HepG2 (cell line): ENCODE measurements at regions not wholly inside any gene's neighbourhood (a gene's known extent, or its start where the extent isn't known, plus 50 kb on each side); places are given as distances from the start of the nearest gene placed in this dataset.

ENCODE experiments used
- ATAC-seq: fragments of 200-7000 bp; cut with Tn5 transposase; 3 replicates; pipeline ENCODE4 v1.9.1; 2020; ENCODE audit warnings: mild to moderate bottlenecking, moderate library complexity
- BruUV-seq: library from RNA; stranded (reverse); fragments of 400-500 nt; replicated peaks from 2 replicates; lab custom pipeline; 2021; lab: Mats Ljungman, UMichigan
- CTCF ChIA-PET: fragments of 300-600 bp; formaldehyde crosslinking; extraction: SDS; loops from one replicate; lab custom pipeline; 2021; ENCODE audit warnings: low total read pairs, inconsistent platforms, low intra/inter-chr PET ratio; lab: Yijun Ruan, JAX
- POLR2A ChIA-PET: fragments of 350-600 bp; sonication (Branson Sonifier 250); formaldehyde crosslinking; loops from one replicate; lab custom pipeline; 2020; ENCODE audit warnings: antibody characterized with exemption, inconsistent platforms; lab: Yijun Ruan, JAX
- DNase-seq: peaks from one replicate; pipeline ENCODE4 v3.0.0-alpha.2; 2015; ENCODE audit warnings: low spot score
- FAIRE-seq: peaks from 3 replicates; lab custom pipeline; 2011; peaks lifted over from hg19 to GRCh38; lab: Jason Lieb, UNC
- H2AFZ ChIP-seq: one replicate; pipeline ENCODE4 v1.6.1; 2011; ENCODE audit warnings: low read length, inconsistent platforms
- H3K27ac ChIP-seq: fragments of 300-600 bp; 3 replicates; pipeline ENCODE4 v1.8.0; 2011; ENCODE audit warnings: mixed run types, mild to moderate bottlenecking, mixed read lengths, low read length, inconsistent platforms; ENCODE audit not compliant: insufficient read depth; ENCODE audit errors: extremely low read length
- H3K27me3 ChIP-seq, 2 experiments: fragments of 200-600 bp in 1 of 2; 2 replicates in 1 of 2; 3 replicates in 1 of 2; pipeline versions ENCODE4 v1.6.0 to v1.8.0; 2011; ENCODE audit warnings: low read length in 2 of 2, mild to moderate bottlenecking in 2 of 2, moderate library complexity in 2 of 2, inconsistent platforms in 1 of 2; ENCODE audit not compliant: insufficient read depth in 2 of 2, control insufficient read depth in 1 of 2
- H3K36me3 ChIP-seq, 2 experiments: fragments of 200-600 bp in 1 of 2; replicated peaks in 1 of 2; 2 replicates in 1 of 2; 3 replicates in 1 of 2; pipeline versions ENCODE4 v1.5.1 to v1.8.0; 2011; ENCODE audit warnings: low read length in 2 of 2, inconsistent platforms in 1 of 2; ENCODE audit not compliant: insufficient read depth in 2 of 2, control insufficient read depth in 1 of 2
- H3K4me1 ChIP-seq: 2 replicates; pipeline ENCODE4 v1.5.1; 2012; ENCODE audit warnings: low read length, inconsistent platforms; ENCODE audit not compliant: insufficient read depth
- H3K4me2 ChIP-seq: 2 replicates; pipeline ENCODE4 v1.6.0; 2011; ENCODE audit warnings: low read depth, low read length, inconsistent platforms
- H3K4me3 ChIP-seq, 3 experiments: fragments of 200-600 bp in 1 of 3; sonication (generic), shearing (Covaris generic) in 1 of 3; replicated peaks in 1 of 3; 2 replicates each; pipeline ENCODE4 v1.5.1; 2011 to 2016; ENCODE audit warnings: low read length in 3 of 3, inconsistent platforms in 2 of 3, low read depth in 2 of 3, mild to moderate bottlenecking in 2 of 3, control low read depth in 1 of 3, mixed read lengths in 1 of 3; ENCODE audit not compliant: insufficient read depth in 1 of 3
- H3K79me2 ChIP-seq: one replicate; pipeline ENCODE4 v1.6.1; 2011; ENCODE audit warnings: low read length, inconsistent platforms; ENCODE audit not compliant: insufficient read depth
- H3K9ac ChIP-seq: 2 replicates; pipeline ENCODE4 v1.6.0; 2011; ENCODE audit warnings: mild to moderate bottlenecking, low read depth, low read length, inconsistent platforms; ENCODE audit not compliant: insufficient read depth
- H3K9me3 ChIP-seq: 2 replicates; pipeline ENCODE4 v1.5.1; 2012; ENCODE audit warnings: mild to moderate bottlenecking, low read length
- H4K20me1 ChIP-seq: 2 replicates; pipeline ENCODE4 v1.6.0; 2011; ENCODE audit warnings: inconsistent platforms, mild to moderate bottlenecking, low read length, moderate library complexity; ENCODE audit not compliant: insufficient read depth
- DNMT1 ChIP-seq: sonication (generic); formaldehyde crosslinking; IDR thresholded peaks from 2 replicates; pipeline ENCODE4 v1.5.1; 2020; ENCODE audit warnings: mild to moderate bottlenecking, missing genetic modification reagents
- HDAC1 ChIP-seq: sonication (generic); formaldehyde crosslinking; IDR thresholded peaks from 2 replicates; pipeline ENCODE4 v1.5.1; 2020; ENCODE audit warnings: mild to moderate bottlenecking, missing genetic modification reagents
- HMGA1 ChIP-seq: sonication (generic); formaldehyde crosslinking; conservative IDR thresholded peaks from 2 replicates; pipeline ENCODE4 v1.4.0; 2020; ENCODE audit warnings: missing genetic modification reagents
- HOXA3 ChIP-seq: sonication (generic); formaldehyde crosslinking; IDR thresholded peaks from 2 replicates; pipeline ENCODE4 v1.5.0; 2020; ENCODE audit warnings: missing genetic modification reagents
- JUNB ChIP-seq: sonication (generic); formaldehyde crosslinking; IDR thresholded peaks from 2 replicates; pipeline ENCODE4 v1.8.0; 2022; ENCODE audit warnings: missing genetic modification reagents, mild to moderate bottlenecking, borderline replicate concordance
- SOX5 ChIP-seq: IDR thresholded peaks from 2 replicates; pipeline ENCODE4 v1.6.1; 2016; ENCODE audit warnings: borderline replicate concordance
- ZNF235 ChIP-seq: sonication (generic); formaldehyde crosslinking; IDR thresholded peaks from 2 replicates; pipeline ENCODE4 v1.8.1; 2023; ENCODE audit warnings: mild to moderate bottlenecking, missing genetic modification reagents, borderline replicate concordance
- ZNF329 ChIP-seq: sonication (generic); formaldehyde crosslinking; IDR thresholded peaks from 2 replicates; pipeline ENCODE4 v1.9.0; 2021; ENCODE audit warnings: low read depth, mild to moderate bottlenecking, missing genetic modification reagents
- WGBS: methylation state at CpG from one replicate; pipeline ENCODE4 v1.1.6; 2017; ENCODE audit warnings: low lambda C conversion rate; 5-methylcytosine and 5-hydroxymethylcytosine counted together
- in situ Hi-C: cut with HindIII; loops from 2 replicates; pipeline ENCODE4 v1.10.0; 2017; ENCODE audit warnings: low pct_unique_long_range_greater_than_20kb; ENCODE audit not compliant: extremely low pct_ligation_motif_present
- intact Hi-C: fragments of 100-400 bp; cut with micrococcal nuclease; formaldehyde crosslinking; loops from one replicate; pipeline ENCODE4 v1.10.0; 2022; ENCODE audit not compliant: unreplicated experiment
- TF ChIP-seq, protein P1 (sequence below): sonication (generic); formaldehyde crosslinking; IDR thresholded peaks from 2 replicates; pipeline ENCODE4 v1.4.0; 2020; ENCODE audit warnings: missing genetic modification reagents, mild to moderate bottlenecking, borderline replicate concordance
- TF ChIP-seq, protein P2 (sequence below): conservative IDR thresholded peaks from 2 replicates; pipeline ENCODE4 v1.6.1; 2018; ENCODE audit warnings: missing genetic modification reagents
- TF ChIP-seq, protein P3 (sequence below): sonication (generic); IDR thresholded peaks from 2 replicates; pipeline ENCODE4 v1.6.1; 2016; ENCODE audit warnings: low read depth, borderline replicate concordance
- TF ChIP-seq, protein P4 (sequence below): sonication (generic); formaldehyde crosslinking; IDR thresholded peaks from 2 replicates; pipeline ENCODE4 v1.4.0; 2020; ENCODE audit warnings: mild to moderate bottlenecking, missing genetic modification reagents

DNA sequence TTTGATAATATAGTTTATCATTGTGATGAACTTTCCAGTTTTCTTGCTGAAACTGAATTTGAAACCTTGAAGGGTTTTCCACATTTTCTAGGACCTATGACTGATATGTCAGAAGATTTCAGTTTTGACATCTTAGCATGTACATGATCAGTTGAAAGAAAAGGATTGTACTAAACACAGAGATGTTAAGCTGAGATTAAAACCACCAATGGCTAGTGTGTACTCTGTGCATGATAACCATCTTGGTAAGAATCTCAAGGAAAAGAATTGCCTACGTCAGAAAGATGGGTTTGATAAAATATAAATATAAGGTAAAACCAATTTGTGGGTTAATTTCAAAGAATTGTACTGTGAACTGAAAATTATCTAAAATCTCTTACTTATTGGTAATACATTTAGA lies 776.4 kb downstream of the GATA3 start (continued):
- no peak for TF ChIP-seq JUNB (CRISPR knock-in tag)
- TF ChIP-seq DNMT1 (CRISPR knock-in tag) = no peak
- TF ChIP-seq HOXA3 (CRISPR knock-in tag) = no peak
- TF ChIP-seq HMGA1 (CRISPR knock-in tag) = no peak
- no peak for TF ChIP-seq ZNF329 (CRISPR knock-in tag)

DNA sequence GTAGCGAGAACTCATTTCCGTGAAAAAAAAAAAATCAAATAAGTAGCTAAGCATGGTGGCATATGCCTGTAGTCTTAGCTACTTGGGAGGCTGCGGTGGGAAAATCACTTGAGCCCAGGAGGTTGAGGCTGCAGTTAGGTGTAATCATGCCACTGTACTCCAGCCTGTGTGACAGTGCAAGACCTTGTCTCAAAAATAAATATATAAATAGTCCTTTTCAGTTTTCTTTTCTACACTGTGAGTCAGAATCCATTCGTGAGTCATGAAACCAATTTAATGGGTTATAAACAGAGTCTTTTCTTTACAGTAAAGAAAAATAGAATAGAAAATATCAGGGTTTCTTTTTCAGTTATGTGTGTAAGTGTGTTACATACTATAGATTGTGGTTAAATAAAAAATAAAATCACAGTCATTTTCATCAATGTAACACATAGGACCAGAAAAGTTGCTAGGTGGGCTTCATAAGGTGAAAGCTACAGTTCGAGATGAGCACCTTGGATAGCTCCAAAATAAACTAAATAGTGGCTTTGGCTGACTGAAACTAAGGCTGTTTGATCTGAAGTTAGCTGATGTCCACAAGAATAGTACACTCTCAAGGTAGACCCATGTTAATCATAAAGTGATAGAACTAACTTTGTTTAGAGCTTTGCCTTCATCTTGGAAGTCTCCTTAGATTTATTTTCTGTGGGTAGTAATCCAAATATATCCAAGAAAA lies 781.1 kb downstream of the GATA3 start:
- TF ChIP-seq, protein P1, sequence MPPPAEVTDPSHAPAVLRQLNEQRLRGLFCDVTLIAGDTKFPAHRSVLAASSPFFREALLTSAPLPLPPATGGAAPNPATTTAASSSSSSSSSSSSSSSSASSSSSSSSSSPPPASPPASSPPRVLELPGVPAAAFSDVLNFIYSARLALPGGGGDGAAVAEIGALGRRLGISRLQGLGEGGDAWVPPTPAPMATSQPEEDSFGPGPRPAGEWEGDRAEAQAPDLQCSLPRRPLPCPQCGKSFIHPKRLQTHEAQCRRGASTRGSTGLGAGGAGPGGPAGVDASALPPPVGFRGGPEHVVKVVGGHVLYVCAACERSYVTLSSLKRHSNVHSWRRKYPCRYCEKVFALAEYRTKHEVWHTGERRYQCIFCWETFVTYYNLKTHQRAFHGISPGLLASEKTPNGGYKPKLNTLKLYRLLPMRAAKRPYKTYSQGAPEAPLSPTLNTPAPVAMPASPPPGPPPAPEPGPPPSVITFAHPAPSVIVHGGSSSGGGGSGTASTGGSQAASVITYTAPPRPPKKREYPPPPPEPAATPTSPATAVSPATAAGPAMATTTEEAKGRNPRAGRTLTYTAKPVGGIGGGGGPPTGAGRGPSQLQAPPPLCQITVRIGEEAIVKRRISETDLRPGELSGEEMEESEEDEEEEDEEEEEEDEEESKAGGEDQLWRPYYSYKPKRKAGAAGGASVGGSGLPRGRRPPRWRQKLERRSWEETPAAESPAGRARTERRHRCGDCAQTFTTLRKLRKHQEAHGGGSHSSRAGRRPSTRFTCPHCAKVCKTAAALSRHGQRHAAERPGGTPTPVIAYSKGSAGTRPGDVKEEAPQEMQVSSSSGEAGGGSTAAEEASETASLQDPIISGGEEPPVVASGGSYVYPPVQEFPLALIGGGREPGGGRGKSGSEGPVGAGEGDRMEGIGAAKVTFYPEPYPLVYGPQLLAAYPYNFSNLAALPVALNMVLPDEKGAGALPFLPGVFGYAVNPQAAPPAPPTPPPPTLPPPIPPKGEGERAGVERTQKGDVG (CRISPR knock-in tag) = no peak
- TF ChIP-seq, protein P2, sequence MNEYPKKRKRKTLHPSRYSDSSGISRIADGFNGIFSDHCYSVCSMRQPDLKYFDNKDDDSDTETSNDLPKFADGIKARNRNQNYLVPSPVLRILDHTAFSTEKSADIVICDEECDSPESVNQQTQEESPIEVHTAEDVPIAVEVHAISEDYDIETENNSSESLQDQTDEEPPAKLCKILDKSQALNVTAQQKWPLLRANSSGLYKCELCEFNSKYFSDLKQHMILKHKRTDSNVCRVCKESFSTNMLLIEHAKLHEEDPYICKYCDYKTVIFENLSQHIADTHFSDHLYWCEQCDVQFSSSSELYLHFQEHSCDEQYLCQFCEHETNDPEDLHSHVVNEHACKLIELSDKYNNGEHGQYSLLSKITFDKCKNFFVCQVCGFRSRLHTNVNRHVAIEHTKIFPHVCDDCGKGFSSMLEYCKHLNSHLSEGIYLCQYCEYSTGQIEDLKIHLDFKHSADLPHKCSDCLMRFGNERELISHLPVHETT = no peak
- TF ChIP-seq, protein P3, sequence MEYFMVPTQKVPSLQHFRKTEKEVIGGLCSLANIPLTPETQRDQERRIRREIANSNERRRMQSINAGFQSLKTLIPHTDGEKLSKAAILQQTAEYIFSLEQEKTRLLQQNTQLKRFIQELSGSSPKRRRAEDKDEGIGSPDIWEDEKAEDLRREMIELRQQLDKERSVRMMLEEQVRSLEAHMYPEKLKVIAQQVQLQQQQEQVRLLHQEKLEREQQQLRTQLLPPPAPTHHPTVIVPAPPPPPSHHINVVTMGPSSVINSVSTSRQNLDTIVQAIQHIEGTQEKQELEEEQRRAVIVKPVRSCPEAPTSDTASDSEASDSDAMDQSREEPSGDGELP = no peak
- no peak for TF ChIP-seq SOX5 (CRISPR knock-in tag)
- no peak for TF ChIP-seq ZNF235 (CRISPR knock-in tag)
- TF ChIP-seq, protein P4, sequence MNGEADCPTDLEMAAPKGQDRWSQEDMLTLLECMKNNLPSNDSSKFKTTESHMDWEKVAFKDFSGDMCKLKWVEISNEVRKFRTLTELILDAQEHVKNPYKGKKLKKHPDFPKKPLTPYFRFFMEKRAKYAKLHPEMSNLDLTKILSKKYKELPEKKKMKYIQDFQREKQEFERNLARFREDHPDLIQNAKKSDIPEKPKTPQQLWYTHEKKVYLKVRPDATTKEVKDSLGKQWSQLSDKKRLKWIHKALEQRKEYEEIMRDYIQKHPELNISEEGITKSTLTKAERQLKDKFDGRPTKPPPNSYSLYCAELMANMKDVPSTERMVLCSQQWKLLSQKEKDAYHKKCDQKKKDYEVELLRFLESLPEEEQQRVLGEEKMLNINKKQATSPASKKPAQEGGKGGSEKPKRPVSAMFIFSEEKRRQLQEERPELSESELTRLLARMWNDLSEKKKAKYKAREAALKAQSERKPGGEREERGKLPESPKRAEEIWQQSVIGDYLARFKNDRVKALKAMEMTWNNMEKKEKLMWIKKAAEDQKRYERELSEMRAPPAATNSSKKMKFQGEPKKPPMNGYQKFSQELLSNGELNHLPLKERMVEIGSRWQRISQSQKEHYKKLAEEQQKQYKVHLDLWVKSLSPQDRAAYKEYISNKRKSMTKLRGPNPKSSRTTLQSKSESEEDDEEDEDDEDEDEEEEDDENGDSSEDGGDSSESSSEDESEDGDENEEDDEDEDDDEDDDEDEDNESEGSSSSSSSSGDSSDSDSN (CRISPR knock-in tag) = no peak
- TF ChIP-seq HDAC1 (CRISPR knock-in tag) = no peak
- CTCF ChIA-PET = no interaction called here
- H3K79me2 ChIP-seq = no peaks in the 10 kb centered on the region
- H3K4me2 ChIP-seq = no peak overlapping the region
- intact Hi-C loops = no loop called here
- POLR2A ChIA-PET = no interaction called here
- H4K20me1 ChIP-seq = no peaks in the 10 kb centered on the region
- no peak overlapping the region for H3K4me3 ChIP-seq
- no peak for DNase-seq
- H3K9ac ChIP-seq = no peak overlapping the region
- no peak overlapping the region for H3K27ac ChIP-seq
- FAIRE-seq = no peak
- no TSS peak for BruUV-seq
- ATAC-seq = no peak
- H3K9me3 ChIP-seq = peaks cover 50% of the 10 kb centered on the region
- H3K4me1 ChIP-seq = no peaks in the 10 kb centered on the region
- H3K27me3 ChIP-seq = no peaks in the 10 kb centered on the region
- in situ Hi-C loops = no loop called here
- H3K36me3 ChIP-seq = no peaks in the 10 kb centered on the region
- no peak overlapping the region for H2AFZ ChIP-seq
- 19% methylated on average over 5 of the region's 5 CpGs for WGBS
